ENCODE measurements at regions not wholly inside any gene's neighbourhood (a gene's known extent, or its start where the extent isn't known, plus 50 kb on each side); places are given as distances from the start of the nearest gene placed in this dataset.

DNA sequence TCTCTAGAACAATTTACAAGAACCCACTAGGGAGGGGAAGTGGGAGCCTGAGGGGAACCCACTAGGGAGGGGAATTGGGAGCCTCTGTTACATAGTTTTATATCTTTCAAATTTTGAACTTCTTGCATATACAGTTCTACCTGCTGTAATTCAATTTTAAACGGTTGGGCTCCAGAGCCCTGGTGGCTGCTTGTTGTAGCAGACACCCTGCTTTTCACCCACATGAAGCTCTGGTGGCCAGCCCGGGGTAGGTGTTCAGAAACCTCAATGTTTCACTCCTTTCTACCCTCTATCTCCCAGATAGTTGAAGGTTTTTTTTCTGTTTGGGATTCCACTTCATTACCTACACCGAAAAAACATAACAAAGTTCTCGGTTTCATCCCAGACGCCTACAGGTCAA is 124.4 kb downstream of the TMEM174 start:
- H3K56ac ChIP-seq (ENCODE audit: extremely low read depth, insufficient read depth, low read length): no peak overlapping the region
- H4K5ac ChIP-seq (ENCODE audit: low read depth, low read length): no peak overlapping the region
- no peak for TF ChIP-seq CTCF (conservative IDR thresholded peaks at IDR 0.05; ENCODE audit: low read depth, low read length)
- TF ChIP-seq FOS (IDR thresholded peaks at IDR 0.05; ENCODE audit: low read depth, low read length): no peak
- TF ChIP-seq CEBPB (IDR thresholded peaks at IDR 0.05; ENCODE audit: low read depth, low read length): no peak
- TF ChIP-seq CHD1 (IDR thresholded peaks at IDR 0.05; ENCODE audit: low read depth, low read length): no peak
- TF ChIP-seq NFE2L2 (IDR thresholded peaks at IDR 0.05; ENCODE audit: low read depth, low read length): no peak
- TF ChIP-seq MXI1 (IDR thresholded peaks at IDR 0.05; ENCODE audit: borderline replicate concordance, low read depth, low read length): no peak
- TF ChIP-seq, protein P1, sequence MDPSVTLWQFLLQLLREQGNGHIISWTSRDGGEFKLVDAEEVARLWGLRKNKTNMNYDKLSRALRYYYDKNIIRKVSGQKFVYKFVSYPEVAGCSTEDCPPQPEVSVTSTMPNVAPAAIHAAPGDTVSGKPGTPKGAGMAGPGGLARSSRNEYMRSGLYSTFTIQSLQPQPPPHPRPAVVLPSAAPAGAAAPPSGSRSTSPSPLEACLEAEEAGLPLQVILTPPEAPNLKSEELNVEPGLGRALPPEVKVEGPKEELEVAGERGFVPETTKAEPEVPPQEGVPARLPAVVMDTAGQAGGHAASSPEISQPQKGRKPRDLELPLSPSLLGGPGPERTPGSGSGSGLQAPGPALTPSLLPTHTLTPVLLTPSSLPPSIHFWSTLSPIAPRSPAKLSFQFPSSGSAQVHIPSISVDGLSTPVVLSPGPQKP (IDR thresholded peaks at IDR 0.05; ENCODE audit: borderline replicate concordance, low read depth, low read length): no peak
- no peak for TF ChIP-seq MAZ (IDR thresholded peaks at IDR 0.05; ENCODE audit: borderline replicate concordance, low read depth, low read length)
- no peak for TF ChIP-seq RAD21 (IDR thresholded peaks at IDR 0.05; ENCODE audit: low read length)
- no peak for TF ChIP-seq POLR2A (IDR thresholded peaks at IDR 0.05; ENCODE audit: low read depth, low read length)
- no peak for TF ChIP-seq BHLHE40 (IDR thresholded peaks at IDR 0.05; ENCODE audit: low read depth, low read length)
- no peak for TF ChIP-seq SMC3 (IDR thresholded peaks at IDR 0.05; ENCODE audit: low read depth, low read length)
- no peak for TF ChIP-seq RFX5 (IDR thresholded peaks at IDR 0.05; ENCODE audit: low read depth, low read length)
- no peak for TF ChIP-seq RCOR1 (IDR thresholded peaks at IDR 0.05; ENCODE audit: insufficient replicate concordance, low read length)
- in situ Hi-C loops (cut with MboI; ENCODE audit: low sequenced_read_pairs): no loop called here
- ChIA-PET CTCF (interaction anchor here (0.6 to 0.7 kb wide), 2 partner anchors 83 to 256 kb away, joined by 3 to 5 read pairs; no protein-coding TSS in a partner anchor), POLR2A (ENCODE audit: unreplicated experiment) (no interaction called here)
- H2AK5ac ChIP-seq (ENCODE audit: low read depth, low read length): 0 out of 2 replicates have a peak overlapping the region, but pooled peaks have one; percentile 18
- no peak for DNase-seq
- H2BK5ac ChIP-seq (ENCODE audit: low read depth, low read length, poor library complexity, severe bottlenecking): no peak overlapping the region
- H3K79me1 ChIP-seq (ENCODE audit: low read depth in 1 of 2, low read length in 2 of 2): no peaks in the 10 kb centered on the region
- H3K14ac ChIP-seq (replicated peaks; ENCODE audit: low read depth, low read length): 0 out of 2 replicates have a peak overlapping the region, but pooled peaks have one; percentile 7
- no peak overlapping the region for H4K8ac ChIP-seq (ENCODE audit: low read depth in 2 of 2, low read length in 2 of 2)
- H2BK120ac ChIP-seq (ENCODE audit: low read depth, low read length): peak overlapping the region; percentile 50
- H3K4me2 ChIP-seq (ENCODE audit: low read depth, low read length): no peak overlapping the region
- peak overlapping the region; percentile 26 for H3K4ac ChIP-seq (ENCODE audit: low read depth, low read length)
- H3K36me3 ChIP-seq (ENCODE audit: control insufficient read depth, insufficient read depth, low read length): no peaks in the 10 kb centered on the region
- BruUV-seq (replicated peaks): no TSS peak
- H2AK9ac ChIP-seq (replicated peaks; ENCODE audit: low read depth, low read length, poor library complexity): no peak overlapping the region
- intact Hi-C loops (cut with micrococcal nuclease): loop anchor here (5.0 kb wide), 1 partner anchor 80 kb away; no protein-coding TSS in a partner anchor
- dilution Hi-C loops (cut with HindIII; ENCODE audit: low sequenced_read_pairs, unreplicated experiment): no loop called here
- peak overlapping the region; percentile 15; the same call in 1 of the 3 replicates for H2BK15ac ChIP-seq (ENCODE audit: low read depth, low read length)
- H3K27me3 ChIP-seq (ENCODE audit: control insufficient read depth, insufficient read depth, low read length): peaks cover 6% of the 10 kb centered on the region; the same call in 1 of the 2 replicates
- no peaks in the 10 kb centered on the region; the same call in 1 of the 2 replicates for H3K9me3 ChIP-seq (ENCODE audit: control insufficient read depth, insufficient read depth, low read length)
- H3K23ac ChIP-seq (ENCODE audit: low read depth, low read length): 0 out of 2 replicates have a peak overlapping the region, but pooled peaks have one; percentile 23
- no peak overlapping the region for H3K4me3 ChIP-seq (ENCODE audit: insufficient read depth, low read depth, low read length)
- no peak overlapping the region for H3K9ac ChIP-seq (ENCODE audit: low read depth, low read length)
- no peak overlapping the region for H2AFZ ChIP-seq (replicated peaks; ENCODE audit: low read length, poor library complexity)
- H4K20me1 ChIP-seq (ENCODE audit: insufficient read depth, low read length): no peaks in the 10 kb centered on the region
- ATAC-seq (ENCODE audit: low read depth): no peak
- H3K9me1 ChIP-seq (ENCODE audit: insufficient read depth, low read length): peaks cover 3% of the 10 kb centered on the region
- H4K91ac ChIP-seq (ENCODE audit: insufficient read depth, low read depth, low read length): no peak overlapping the region
- H2BK20ac ChIP-seq (ENCODE audit: low read depth, low read length): peak overlapping the region; percentile 30
- no CpG with 5 or more reads among the region's 5 CpGs for whole genome bisulfite sequencing, 2 experiments (ENCODE audit: extremely low coverage in 2 of 2, insufficient read length in 1 of 2)
- no peak overlapping the region for H3K27ac ChIP-seq (ENCODE audit: insufficient read depth, low read length)
- H3K18ac ChIP-seq (ENCODE audit: low read depth, low read length): no peak overlapping the region
- H3K4me1 ChIP-seq (ENCODE audit: control insufficient read depth, insufficient read depth, low read length): peaks cover 9% of the 10 kb centered on the region; the same call in 1 of the 2 replicates

All from IMR-90 (cell line).